PC-3 (cell line): ENCODE measurements at regions not wholly inside any gene's neighbourhood (a gene's known extent, or its start where the extent isn't known, plus 50 kb on each side); places are given as distances from the start of the nearest gene placed in this dataset.

ENCODE experiments used
- ATAC-seq: fragments of 200-7000 bp; cut with Tn5 transposase; 2 replicates; pipeline ENCODE4 v1.9.1; 2020; ENCODE audit warnings: mild to moderate bottlenecking, moderate library complexity
- BruUV-seq: library from RNA; stranded (reverse); fragments of 400-500 nt; replicated peaks from 2 replicates; lab custom pipeline; 2021; lab: Mats Ljungman, UMichigan
- CTCF ChIA-PET: fragments of 300-600 bp; sonication (Branson Sonifier 250); formaldehyde crosslinking; loops from one replicate; lab custom pipeline; 2022; ENCODE audit warnings: antibody characterized with exemption; lab: Charles Lee
- POLR2A ChIA-PET: fragments of 300-600 bp; sonication (Branson Sonifier 250); formaldehyde crosslinking; loops from one replicate; lab custom pipeline; 2022; ENCODE audit warnings: antibody characterized with exemption; ENCODE audit not compliant: unreplicated experiment; lab: Charles Lee
- DNase-seq: peaks from one replicate; pipeline ENCODE4 v3.0.0-alpha.2; 2015
- H2AFZ ChIP-seq: fragments of 300-600 bp; sonication (generic); 2 replicates; pipeline ENCODE4 v1.6.0; 2016; ENCODE audit warnings: antibody characterized with exemption, low read length
- H3F3A ChIP-seq: fragments of 300-600 bp; sonication (generic); one replicate; pipeline ENCODE4 v1.6.0; 2017; ENCODE audit warnings: antibody characterized with exemption, low read length, control low read depth, mild to moderate bottlenecking; ENCODE audit not compliant: unreplicated experiment
- H3K27ac ChIP-seq: fragments of 300-600 bp; sonication (generic); 2 replicates; pipeline ENCODE4 v1.5.1; 2016; ENCODE audit warnings: mild to moderate bottlenecking, low read length
- H3K27me3 ChIP-seq: fragments of 300-600 bp; sonication (generic); 2 replicates; pipeline ENCODE4 v1.6.1; 2016; ENCODE audit warnings: low read length, mixed read lengths
- H3K36me3 ChIP-seq: fragments of 300-600 bp; sonication (generic); 2 replicates; pipeline ENCODE4 v1.6.1; 2016; ENCODE audit warnings: low read depth, mixed run types, low read length, mixed read lengths
- H3K4me1 ChIP-seq: fragments of 300-600 bp; sonication (generic); 2 replicates; pipeline ENCODE4 v1.5.1; 2016; ENCODE audit warnings: low read length; ENCODE audit not compliant: insufficient read depth
- H3K4me2 ChIP-seq: fragments of 300-600 bp; sonication (generic); 2 replicates; pipeline ENCODE4 v1.6.0; 2016; ENCODE audit warnings: low read length
- H3K4me3 ChIP-seq: fragments of 300-600 bp; sonication (generic); 2 replicates; pipeline ENCODE4 v1.5.1; 2016; ENCODE audit warnings: mild to moderate bottlenecking, low read length, mixed read lengths
- H3K79me2 ChIP-seq: fragments of 300-600 bp; sonication (generic); 2 replicates; pipeline ENCODE4 v1.6.1; 2017; ENCODE audit warnings: low read length, mixed read lengths
- H3K9ac ChIP-seq: fragments of 300-600 bp; sonication (generic); 2 replicates; pipeline ENCODE4 v1.6.0; 2016; ENCODE audit warnings: mild to moderate bottlenecking, low read length
- H3K9me2 ChIP-seq: fragments of 300-600 bp; sonication (generic); replicated peaks from 2 replicates; pipeline ENCODE4 v1.6.1; 2016; ENCODE audit warnings: mixed run types, low read length, mixed read lengths
- H3K9me3 ChIP-seq: fragments of 300-600 bp; sonication (generic); 2 replicates; pipeline ENCODE4 v1.6.1; 2016; ENCODE audit warnings: low read length, mixed read lengths
- H4K20me1 ChIP-seq: fragments of 300-600 bp; sonication (generic); 2 replicates; pipeline ENCODE4 v1.6.1; 2016; ENCODE audit warnings: low read length, mixed read lengths
- CTCF ChIP-seq: fragments of 300-600 bp; sonication (generic); conservative IDR thresholded peaks from 2 replicates; pipeline ENCODE4 v1.5.1; 2017; ENCODE audit warnings: antibody characterized with exemption, low read depth, mild to moderate bottlenecking, low read length
- EZH2 ChIP-seq: fragments of 300-600 bp; sonication (generic); IDR thresholded peaks from one replicate; pipeline ENCODE4 v1.6.1; 2017; ENCODE audit warnings: antibody characterized with exemption, mild to moderate bottlenecking, low read length; ENCODE audit not compliant: unreplicated experiment
- EZH2phosphoT487 ChIP-seq: fragments of 300-600 bp; sonication (generic); IDR thresholded peaks from 2 replicates; pipeline ENCODE4 v1.6.1; 2018; ENCODE audit warnings: mild to moderate bottlenecking, antibody characterized with exemption, low read length, borderline replicate concordance
- intact Hi-C: fragments of 100-400 bp; cut with micrococcal nuclease; formaldehyde crosslinking; loops from 2 replicates; pipeline ENCODE4 v1.9.0; 2023

GRCh38 chr6:44650495-44650894 is 263.0 kb downstream of the CDC5L start:
- intact Hi-C loops, result loop anchor here (10.0 kb wide), 3 partner anchors 204 to 1064 kb away; no protein-coding TSS in a partner anchor
- no peaks in the 10 kb centered on the region for H3K79me2 ChIP-seq
- H3K4me1 ChIP-seq, result peaks cover 21% of the 10 kb centered on the region
- ChIA-PET POLR2A (no interaction called here), CTCF (interaction anchor here (1.0 kb wide), 1 partner anchor 175 kb away, joined by 5 read pairs; no protein-coding TSS in a partner anchor)
- TF ChIP-seq EZH2 (no peak), EZH2phosphoT487 (no peak), CTCF (no peak)
- no TSS peak for BruUV-seq
- no peaks in the 10 kb centered on the region for H3K27me3 ChIP-seq
- no peak for ATAC-seq
- no peak overlapping the region for H2AFZ ChIP-seq
- H3K9me2 ChIP-seq, result no peaks in the 10 kb centered on the region
- no peaks in the 10 kb centered on the region for H3F3A ChIP-seq
- H3K4me3 ChIP-seq, result no peak overlapping the region
- no peaks in the 10 kb centered on the region for H3K36me3 ChIP-seq
- no peak for DNase-seq
- H3K27ac ChIP-seq, result no peak overlapping the region
- no peak overlapping the region for H3K9ac ChIP-seq
- H3K4me2 ChIP-seq, result no peak overlapping the region
- H4K20me1 ChIP-seq, result no peaks in the 10 kb centered on the region
- no peaks in the 10 kb centered on the region for H3K9me3 ChIP-seq

- peaks cover 21% of the 10 kb centered on the region for H3K4me1 ChIP-seq
- H3K4me3 ChIP-seq, result no peak overlapping the region
- TF ChIP-seq EZH2 (no peak), EZH2phosphoT487 (no peak), CTCF (no peak)
- ChIA-PET POLR2A (no interaction called here), CTCF (interaction anchor here (1.0 kb wide), 1 partner anchor 175 kb away, joined by 5 read pairs; no protein-coding TSS in a partner anchor)
- H2AFZ ChIP-seq, result no peak overlapping the region
- H3K36me3 ChIP-seq, result no peaks in the 10 kb centered on the region
- ATAC-seq (peak; percentile 82), DNase-seq (peak; percentile 72)
- no peak overlapping the region for H3K9ac ChIP-seq
- no peaks in the 10 kb centered on the region for H3F3A ChIP-seq
- no peak overlapping the region for H3K4me2 ChIP-seq
- no peaks in the 10 kb centered on the region for H3K9me3 ChIP-seq
- H3K9me2 ChIP-seq, result no peaks in the 10 kb centered on the region
- H3K27me3 ChIP-seq, result no peaks in the 10 kb centered on the region
- H4K20me1 ChIP-seq, result no peaks in the 10 kb centered on the region
- BruUV-seq, result no TSS peak
- no peaks in the 10 kb centered on the region for H3K79me2 ChIP-seq
- intact Hi-C loops, result loop anchor here (10.0 kb wide), 3 partner anchors 204 to 1064 kb away; no protein-coding TSS in a partner anchor
- H3K27ac ChIP-seq, result no peak overlapping the region
These were observed 263.4 kb downstream of the CDC5L start for GRCh38 chr6:44650947-44651346.

- DNase-seq (no peak), ATAC-seq (no peak)
- no peak overlapping the region for H3K27ac ChIP-seq
- H3K9me2 ChIP-seq, result no peaks in the 10 kb centered on the region
- no TSS peak for BruUV-seq
- no peak overlapping the region for H2AFZ ChIP-seq
- no peaks in the 10 kb centered on the region for H3K79me2 ChIP-seq
- ChIA-PET CTCF (interaction anchor here (0.8 to 1.0 kb wide), 2 partner anchors 21 to 176 kb away, joined by 3 to 5 read pairs; no protein-coding TSS in a partner anchor), POLR2A (no interaction called here)
- H3K4me2 ChIP-seq, result no peak overlapping the region
- no peak overlapping the region for H3K4me3 ChIP-seq
- intact Hi-C loops, result loop anchor here (10.0 kb wide), 3 partner anchors 203 to 1063 kb away; no protein-coding TSS in a partner anchor
- no peaks in the 10 kb centered on the region for H3K36me3 ChIP-seq
- H3K9ac ChIP-seq, result no peak overlapping the region
- no peaks in the 10 kb centered on the region for H4K20me1 ChIP-seq
- no peaks in the 10 kb centered on the region for H3K9me3 ChIP-seq
- no peaks in the 10 kb centered on the region for H3K27me3 ChIP-seq
- H3F3A ChIP-seq, result no peaks in the 10 kb centered on the region
- no peak for TF ChIP-seq CTCF
- no peak for TF ChIP-seq EZH2phosphoT487
- no peak for TF ChIP-seq EZH2
- peaks cover 21% of the 10 kb centered on the region for H3K4me1 ChIP-seq
These were observed 264.1 kb downstream of the CDC5L start for GRCh38 chr6:44651604-44652003.
